ENCODE measurements at regions not wholly inside any gene's neighbourhood (a gene's known extent, or its start where the extent isn't known, plus 50 kb on each side); places are given as distances from the start of the nearest gene placed in this dataset.

GRCh38 chr7:25398418-25398817 is 170.1 kb upstream of the NPVF start:
- no peak for TF ChIP-seq CTCF (IDR thresholded peaks at IDR 0.05)
- TF ChIP-seq POLR2A (IDR thresholded peaks at IDR 0.05) = no peak
